ENCODE measurements at regions not wholly inside any gene's neighbourhood (a gene's known extent, or its start where the extent isn't known, plus 50 kb on each side); places are given as distances from the start of the nearest gene placed in this dataset.
"Not testable (repeated sequence)": the region's sequence is repeated elsewhere in the genome, so short reads cannot be mapped to it uniquely, and the experiment has no call there.

DNA sequence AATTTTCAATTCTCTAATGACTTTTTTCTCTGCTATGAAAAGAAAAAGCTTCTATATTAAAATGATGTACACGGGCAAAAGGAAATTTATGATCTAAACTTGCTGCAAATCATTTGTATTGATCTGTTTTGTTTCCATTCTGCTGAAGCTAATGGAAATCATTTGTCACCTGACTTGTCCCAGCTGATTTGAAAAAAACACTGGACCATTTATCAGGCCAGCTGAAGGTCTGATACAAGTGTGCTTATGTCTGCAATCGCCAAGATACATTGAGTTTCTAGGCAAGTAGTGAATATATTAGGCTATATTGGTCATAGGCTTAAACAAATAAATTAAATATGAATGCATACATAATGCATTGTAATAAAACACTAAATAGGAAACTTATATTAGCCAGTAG is 1309.7 kb downstream of the REEP3 start:
- DNase-seq (ENCODE audit: low read depth in 2 of 2) = no peak

DNA sequence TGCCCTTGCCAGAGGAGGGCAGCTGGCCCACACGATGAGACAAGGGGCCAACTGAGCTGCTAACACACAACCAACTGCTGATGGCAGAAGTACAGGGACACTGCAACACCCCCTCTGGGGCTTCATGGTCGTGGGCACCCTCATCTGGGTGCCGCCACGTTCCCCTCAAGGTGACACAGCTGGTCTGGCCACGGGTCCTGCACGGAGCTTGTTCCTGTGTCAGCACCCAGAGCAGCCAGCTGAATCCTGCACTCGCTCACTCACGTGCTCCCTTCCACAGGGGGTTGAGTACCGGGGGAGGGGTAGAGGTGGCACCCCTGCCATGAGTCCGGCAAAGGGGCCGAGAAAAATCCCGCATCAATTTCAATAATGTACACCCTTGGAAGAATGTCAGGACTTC is 1319.1 kb downstream of the REEP3 start:
- no peak for DNase-seq (ENCODE audit: low read depth in 2 of 2)

DNA sequence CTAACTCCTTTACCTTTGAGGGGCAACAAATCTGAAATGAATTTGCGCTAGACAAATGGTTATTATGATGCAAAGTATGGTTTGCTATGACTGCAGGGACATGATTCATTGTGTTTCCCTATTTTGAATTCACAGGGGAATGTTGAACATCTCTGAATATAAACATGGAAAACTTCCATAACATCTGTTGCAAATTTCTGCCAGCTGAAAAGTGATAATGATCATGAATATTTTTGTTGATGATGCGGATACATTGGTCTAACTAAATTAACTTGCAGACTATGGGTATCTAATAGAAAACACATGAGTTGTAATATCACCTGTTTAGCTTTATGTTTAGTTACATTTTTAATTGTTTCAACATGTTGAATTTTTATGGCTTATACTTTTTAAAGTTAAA is 1325.5 kb downstream of the REEP3 start:
- no peak for DNase-seq (ENCODE audit: low read depth in 2 of 2)

DNA sequence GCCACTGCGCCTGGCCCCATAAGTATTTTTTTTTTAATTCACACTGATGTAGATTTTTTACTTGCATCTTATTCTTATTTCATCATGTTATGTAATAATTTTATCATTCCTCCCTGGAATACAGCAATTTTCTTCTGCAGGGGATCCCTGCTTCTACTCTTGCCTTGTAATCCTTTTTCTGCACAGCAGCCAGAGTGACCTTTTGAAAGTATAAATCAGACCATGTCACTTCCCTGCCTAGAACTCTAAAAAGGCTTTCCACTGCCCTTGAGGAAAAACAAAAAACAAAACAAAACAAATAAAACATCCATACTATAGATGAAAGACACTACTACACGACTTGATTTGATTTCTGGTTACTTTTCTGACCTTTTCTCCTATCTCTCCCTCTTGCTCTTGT is 1334.7 kb downstream of the REEP3 start:
- no peak for DNase-seq (ENCODE audit: low read depth in 2 of 2)

DNA sequence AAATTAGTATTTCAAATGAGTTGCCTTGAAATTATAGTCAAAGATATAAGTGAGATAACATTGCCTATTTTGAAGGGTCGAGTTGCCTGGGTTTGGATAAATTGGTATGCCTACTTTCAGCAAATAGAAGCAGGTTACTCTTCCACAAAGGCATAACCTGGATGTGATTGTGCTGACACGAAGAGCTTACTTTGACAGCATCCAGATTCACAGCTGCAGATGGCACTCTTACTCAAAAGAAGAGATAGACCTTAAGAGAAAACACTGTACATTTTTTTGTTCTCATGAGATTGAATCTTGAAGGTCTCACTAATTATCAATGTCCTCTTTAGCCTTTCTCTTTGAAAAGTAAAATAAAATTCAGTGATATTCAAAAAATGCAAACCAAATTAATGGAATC is 1338.7 kb downstream of the REEP3 start:
- DNase-seq (ENCODE audit: low read depth in 2 of 2) = no peak

DNA sequence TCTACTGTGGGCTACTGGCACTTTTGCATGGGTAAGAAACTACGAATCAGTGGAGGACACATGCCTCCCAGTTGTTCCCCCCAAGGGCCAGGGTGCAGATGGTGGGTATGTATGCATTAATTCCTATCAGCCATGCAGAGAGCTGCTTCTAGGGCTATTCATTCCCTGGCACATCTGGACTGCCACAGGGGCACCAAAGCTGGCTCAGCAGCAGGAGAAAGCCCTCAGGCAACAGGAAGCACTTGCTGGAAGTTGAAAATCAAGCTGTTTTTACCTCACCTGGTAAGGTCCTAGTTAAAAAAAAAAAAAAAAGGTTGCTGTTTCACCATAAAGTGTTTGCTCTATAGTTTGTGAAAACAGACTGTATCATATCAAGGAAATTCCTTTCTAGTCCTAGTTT is 1342.6 kb downstream of the REEP3 start:
- DNase-seq (ENCODE audit: low read depth in 2 of 2) = no peak

DNA sequence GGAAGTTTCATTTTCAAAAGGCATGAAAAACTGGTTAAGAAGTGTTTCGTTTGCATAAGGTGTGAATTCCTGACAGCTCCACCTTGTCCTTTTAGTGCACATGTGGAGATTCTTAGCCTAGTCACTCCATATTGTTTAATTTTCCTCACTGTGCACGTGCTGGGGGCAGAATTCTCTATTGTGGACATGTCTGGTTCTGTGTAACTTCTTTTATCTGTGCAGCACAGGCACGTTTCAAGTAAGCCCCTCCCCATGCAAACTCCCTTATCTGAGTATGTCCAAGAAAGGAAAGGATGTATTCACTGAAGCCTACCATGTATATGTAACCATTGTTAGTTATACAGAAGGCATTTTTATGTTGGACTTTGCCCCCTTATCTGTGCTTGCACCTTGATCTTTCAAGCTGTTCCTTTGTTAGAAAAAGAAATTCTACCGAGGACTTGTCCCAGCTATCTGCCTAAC is 1346.3 kb downstream of the REEP3 start:
- DNase-seq (ENCODE audit: low read depth in 2 of 2) = no peak

DNA sequence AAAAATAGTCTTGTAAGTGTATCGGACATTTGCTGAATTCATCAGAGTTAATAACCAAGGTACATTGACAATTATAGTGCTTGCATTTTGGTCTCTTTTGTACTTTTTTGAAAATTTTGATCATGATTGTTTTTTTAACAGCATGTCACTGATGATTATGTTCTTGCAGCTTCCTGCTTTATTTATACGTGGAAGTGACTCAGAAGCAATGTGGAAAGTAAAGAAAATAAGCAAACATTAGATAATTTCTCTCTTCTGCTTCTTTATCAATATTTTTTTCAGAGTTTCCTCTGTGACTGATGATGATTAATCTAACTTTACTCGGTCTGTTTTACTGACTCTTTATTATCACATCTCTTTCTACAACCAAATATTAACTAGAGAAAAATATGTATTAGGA is 1351.9 kb downstream of the REEP3 start:
- no peak for DNase-seq (ENCODE audit: low read depth in 2 of 2)

DNA sequence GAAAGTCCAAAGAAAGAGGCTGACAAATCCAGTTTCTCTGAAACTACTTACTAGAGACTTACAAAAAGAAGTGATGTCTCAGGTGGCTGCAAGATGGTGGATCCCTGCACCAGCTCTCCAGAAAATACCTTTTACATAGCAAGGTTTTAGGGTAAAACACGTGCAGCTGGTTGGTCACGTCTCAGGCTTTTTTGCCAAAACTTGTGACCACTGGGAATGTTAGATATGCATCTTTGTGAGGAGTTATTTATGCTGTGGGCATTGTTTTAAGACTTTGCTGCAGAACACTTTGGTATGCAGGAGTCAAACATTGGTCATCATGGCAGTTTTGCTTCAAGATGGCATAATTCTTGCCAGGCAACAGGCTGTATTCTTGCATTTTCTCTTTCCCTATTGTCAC is 1352.8 kb downstream of the REEP3 start:
- DNase-seq (ENCODE audit: low read depth in 2 of 2) = no peak

DNA sequence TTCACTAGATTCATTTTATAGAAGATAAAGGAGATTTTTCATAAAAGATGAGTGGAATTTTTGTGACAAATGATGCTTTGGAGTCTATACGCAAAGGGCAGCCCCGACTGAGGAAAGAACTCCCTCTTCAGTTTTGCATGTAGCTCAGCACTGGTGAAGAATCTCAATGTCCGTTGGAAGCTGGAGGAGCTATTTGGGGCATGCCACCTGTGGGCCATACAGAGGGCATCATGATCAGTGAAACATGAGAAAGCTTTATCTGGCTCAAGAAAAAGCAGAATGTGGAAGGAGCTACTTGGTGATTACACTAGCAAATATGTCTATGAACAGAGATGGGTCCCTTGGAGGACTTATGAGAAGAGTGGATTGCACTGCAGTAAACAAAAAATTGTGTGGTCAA is 1359.3 kb downstream of the REEP3 start:
- no peak for DNase-seq (ENCODE audit: low read depth in 2 of 2)

DNA sequence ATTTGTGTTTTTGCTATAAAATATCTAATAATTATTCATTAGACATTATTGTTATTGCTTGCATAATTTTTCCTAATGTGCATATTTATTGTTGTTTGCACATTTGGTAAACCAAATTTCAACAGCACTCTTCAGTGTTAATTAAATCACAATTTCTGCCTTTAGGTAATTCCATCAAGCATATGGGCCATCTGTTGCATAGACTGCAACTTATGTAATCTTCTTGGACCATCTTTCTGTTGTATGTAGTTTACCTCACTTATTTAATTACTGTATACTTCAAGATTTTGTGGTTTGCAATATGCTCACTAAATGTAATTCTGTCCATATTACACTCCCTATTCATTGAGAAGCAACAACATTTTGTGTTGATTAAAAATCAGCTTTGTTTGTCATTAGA is 1360.1 kb downstream of the REEP3 start:
- DNase-seq (ENCODE audit: low read depth in 2 of 2) = no peak

DNA sequence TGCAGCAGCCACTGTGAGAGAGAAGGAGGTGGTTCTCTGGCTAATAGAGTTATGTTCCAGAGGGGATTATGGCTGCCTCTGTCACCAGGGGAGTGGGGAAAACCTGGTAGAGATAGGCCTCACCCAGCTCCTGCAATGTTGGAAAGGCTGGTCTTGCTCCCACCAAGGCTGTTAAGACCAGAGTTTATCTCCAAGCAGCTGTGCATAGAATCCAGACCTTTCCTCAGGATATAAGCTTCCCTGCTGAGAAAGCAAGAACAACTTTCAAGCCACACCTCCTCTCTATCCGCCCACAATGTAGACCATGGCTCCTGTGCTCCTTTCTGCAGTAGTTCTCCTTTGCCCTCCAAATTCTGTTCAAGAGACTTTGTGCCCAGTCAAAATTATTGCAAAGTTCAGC is 1375.4 kb downstream of the REEP3 start:
- no peak for DNase-seq (ENCODE audit: low read depth in 2 of 2)

DNA sequence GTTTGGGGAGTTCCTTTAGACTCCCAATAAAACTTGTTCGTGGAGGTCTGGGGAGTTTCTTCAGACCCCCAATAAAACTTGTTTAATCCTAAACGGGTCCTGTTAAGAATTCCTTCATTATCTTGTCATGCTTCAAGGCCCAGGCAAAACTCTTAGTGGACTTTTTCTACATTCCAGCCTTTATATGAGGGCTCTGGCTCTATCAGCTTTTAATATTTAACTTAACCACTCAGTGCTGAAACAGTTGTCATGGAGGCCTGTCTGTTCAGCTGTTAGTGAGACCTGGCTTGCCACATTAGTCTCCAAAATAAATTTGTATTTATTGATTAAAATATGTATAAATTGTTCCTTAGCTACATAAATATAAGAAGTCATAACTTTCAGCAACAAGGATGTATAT is 1385.1 kb downstream of the REEP3 start:
- not testable (repeated sequence) for DNase-seq (ENCODE audit: low read depth in 2 of 2)

DNA sequence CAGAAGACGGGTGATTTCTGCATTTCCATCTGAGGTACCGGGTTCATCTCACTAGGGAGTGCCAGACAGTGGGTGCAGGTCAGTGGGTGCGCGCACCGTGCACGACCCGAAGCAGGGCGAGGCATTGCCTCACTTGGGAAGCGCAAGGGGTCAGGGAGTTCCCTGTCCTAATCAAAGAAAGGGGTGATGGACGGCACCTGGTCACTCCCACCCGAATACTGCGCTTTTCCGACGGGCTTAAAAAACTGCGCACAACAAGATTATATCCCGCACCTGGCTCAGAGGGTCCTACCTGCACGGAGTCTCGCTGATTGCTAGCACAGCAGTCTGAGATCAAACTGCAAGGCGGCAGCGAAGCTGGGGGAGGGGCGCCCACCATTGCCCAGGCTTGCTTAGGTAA is 1403.1 kb downstream of the REEP3 start:
- DNase-seq (ENCODE audit: low read depth in 2 of 2) = not testable (repeated sequence)

DNA sequence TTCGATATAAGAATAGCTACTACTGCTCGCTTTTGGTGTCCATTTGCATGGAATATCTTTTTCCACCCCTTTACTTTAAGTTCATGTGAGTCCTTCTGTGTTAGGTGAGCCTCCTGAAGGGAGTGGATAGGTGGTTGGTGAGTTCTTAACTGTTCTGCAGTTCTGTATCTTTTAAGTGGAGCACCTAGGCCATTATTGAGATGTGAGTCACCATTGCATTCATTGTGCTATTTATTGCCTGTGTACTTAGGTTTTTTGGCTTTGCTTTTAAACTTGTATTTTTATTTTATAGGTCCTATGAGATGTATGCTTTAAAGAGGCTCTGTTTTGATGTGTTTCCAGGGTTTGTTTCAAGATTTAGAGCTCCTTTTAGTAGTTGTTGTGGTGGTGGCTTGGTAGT is 1430.8 kb downstream of the REEP3 start:
- DNase-seq (ENCODE audit: low read depth in 2 of 2) = no peak

DNA sequence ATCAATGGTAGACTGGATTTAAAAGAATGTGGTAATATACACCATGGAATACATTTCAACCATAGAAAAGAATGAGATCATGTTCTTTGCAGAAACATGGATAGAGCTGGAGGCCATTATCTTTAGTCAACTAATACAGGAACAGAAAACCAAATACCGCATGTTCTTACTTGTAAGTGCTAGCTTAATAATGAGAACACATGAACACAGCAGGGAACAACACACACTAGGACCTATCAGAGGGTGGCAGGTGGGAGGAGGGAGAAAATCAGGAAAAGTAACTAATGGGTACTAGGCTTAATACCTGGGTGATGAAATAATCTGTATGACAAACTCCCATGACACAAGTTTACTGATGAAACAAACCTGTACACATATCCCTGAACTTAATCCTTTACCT is 1435.2 kb downstream of the REEP3 start:
- no peak for DNase-seq (ENCODE audit: low read depth in 2 of 2)

DNA sequence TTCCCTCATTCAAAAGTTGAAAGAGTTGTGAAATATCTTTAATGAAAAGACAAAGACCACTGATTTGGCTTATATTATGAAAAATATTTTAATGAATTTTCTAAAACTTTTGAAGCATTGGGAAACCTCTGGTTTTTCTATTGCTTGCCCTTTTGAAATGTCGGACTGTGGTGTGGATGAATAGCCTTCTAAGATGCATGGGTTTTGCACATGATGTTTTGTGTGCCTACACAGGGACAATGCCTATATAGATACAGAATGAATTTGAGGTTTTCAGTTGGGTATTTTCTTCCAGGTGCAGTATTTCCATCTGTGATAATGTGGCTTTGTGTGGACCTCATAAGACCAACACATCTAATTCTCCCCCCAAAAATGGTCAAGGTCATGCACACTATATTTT is 1437.9 kb downstream of the REEP3 start:
- no peak for DNase-seq (ENCODE audit: low read depth in 2 of 2)

DNA sequence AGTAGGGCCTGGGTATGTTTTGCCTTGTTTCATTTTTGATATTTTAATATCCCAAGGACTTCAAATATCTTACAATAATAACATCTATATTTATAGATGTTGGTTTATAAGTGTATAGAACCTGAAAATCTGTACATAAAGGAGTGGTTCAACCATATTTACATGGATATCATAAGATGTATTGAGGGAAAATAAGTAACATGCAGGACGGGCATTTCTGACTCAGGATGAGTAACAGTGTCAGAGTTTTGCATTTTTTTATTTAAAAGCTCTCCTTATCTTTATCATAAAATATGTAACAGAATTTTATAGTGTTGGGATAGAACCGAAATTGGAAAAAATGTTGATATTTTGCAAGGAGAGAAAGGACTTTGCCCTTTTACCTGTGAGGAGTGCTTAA is 1438.7 kb downstream of the REEP3 start:
- no peak for DNase-seq (ENCODE audit: low read depth in 2 of 2)

DNA sequence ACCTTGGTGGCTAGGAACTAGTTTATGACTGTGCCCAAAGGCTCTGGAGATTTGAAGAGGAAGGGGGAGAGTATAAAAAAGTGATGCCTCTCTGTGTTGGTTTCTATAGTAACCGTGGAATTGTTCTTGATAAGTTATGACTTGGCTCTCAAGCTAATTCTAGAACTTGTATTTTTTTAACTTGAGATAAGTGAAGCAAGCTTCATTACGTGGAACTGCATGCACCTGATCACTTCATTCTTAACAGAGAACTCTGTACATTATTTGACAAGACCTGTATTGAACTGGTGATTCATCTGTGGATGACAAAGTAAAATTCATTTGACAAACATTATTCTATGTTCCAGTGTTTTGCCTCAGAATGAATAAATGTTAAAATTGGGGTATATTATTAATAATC is 1452.2 kb downstream of the REEP3 start:
- no peak for DNase-seq (ENCODE audit: low read depth in 2 of 2)

DNA sequence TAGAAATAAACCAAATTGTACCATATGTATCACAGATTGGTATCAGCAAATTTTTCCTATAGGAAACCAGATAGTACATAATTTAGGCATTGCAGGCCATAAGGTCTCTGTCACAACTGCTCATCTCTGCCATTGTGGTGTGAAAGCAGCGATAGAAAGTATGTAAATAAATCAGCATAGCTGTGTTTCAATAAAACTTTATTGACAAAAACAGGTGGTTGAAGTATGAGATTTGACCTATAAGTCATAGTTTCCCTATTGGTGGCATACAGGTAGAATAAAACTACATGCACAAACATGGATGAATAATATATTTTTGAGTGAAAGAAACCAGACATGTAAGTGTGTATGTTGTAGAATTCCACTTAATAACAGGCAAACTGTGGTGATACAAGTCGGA is 1454.9 kb downstream of the REEP3 start:
- DNase-seq (ENCODE audit: low read depth in 2 of 2) = no peak

DNA sequence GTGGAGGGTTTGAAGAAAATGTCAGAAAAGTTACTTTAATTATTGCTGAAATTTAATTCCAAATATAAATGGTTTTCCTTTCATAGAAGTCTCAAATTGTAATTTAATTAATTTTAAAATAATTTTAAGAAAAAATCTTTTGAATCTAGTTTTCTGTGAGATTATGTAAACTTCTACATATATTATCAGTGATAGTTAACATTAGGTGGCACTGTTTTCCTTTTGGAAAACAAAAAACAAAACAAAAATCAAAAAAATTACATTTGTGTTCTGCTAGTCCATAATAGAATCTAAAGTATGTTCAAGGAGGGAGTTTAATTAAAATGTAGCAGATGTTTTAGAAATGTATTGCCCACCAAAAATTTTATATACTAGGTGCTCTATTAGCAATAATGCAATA is 1456.7 kb downstream of the REEP3 start:
- no peak for DNase-seq (ENCODE audit: low read depth in 2 of 2)

DNA sequence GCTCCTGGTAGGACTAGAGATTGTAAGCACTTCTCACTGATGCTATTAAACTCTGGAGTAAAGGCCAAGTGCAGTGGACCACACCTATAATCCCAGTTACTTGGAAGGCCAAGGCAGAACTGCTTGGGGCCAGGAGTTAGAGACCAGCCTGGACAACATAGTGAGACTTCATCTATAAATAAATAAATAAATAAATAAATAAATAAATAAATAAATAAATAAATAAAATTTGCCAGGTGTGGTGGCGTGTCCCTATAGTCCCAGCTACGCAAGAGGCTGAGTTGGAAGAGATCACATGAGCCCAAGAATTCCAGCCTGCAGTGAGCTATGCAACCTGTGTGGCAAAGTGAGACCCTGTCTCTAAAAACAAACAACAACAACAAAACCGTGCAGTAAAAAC is 1475.7 kb downstream of the REEP3 start:
- no peak for DNase-seq (ENCODE audit: low read depth in 2 of 2)

DNA sequence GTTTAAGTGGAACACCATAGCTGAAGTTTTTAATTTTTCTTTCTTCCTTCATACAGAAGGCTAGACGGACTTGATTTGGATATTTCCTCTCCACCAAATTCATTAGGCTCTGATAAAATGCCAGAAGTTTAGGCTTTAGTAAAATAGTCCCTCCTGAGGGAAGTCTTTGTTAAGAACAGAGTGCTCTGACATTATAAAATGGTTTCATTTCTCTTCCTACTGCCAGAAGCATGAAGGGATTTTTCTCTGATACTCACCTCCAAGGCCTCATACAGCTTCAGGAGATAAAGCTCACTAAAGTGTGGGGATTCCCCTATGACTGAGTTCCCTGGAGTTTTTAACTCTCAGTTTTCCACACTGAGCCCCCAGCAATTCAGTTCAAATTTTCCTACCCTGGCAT is 1489.6 kb downstream of the REEP3 start:
- no peak for DNase-seq (ENCODE audit: low read depth in 2 of 2)

DNA sequence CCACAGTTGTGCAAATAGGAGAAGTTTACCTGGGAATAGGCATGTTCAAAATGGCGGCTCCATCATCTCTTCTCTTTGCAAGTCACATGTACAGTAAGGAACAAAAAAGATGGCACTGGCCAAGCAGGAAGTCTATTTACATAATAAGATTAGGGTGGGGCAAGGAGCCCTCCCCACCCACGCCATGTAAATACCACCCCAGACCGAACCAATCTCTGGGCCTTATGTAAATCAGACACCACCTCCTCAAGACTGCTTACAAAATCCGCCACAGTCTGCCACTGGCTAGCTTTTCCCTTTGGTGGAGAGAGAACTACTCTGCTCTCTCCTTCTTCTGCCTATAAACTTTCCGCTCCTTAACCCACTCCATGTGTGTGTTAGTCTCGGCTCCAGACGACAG is 1496.3 kb downstream of the REEP3 start:
- no peak for DNase-seq (ENCODE audit: low read depth in 2 of 2)

DNA sequence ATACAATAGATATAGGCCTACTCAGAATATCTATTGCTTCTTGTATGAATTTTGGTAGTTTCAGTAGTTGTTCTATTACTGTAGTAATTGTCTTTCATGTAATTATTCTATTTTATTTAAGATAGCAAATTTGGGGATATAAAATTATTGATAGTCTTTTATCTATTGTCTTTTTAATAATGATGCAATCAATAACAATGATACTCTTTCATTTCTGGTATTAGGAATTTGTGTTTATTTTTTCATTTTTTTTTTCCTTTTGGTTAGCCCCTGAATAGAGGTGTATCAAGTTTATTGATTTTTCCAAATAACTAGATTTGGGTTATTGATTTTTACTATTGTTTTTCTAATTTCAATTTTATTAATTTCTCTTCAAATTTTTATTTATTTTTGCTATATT is 1503.7 kb downstream of the REEP3 start:
- no peak for DNase-seq (ENCODE audit: low read depth in 2 of 2)

All from stimulated activated CD8-positive, alpha-beta memory T cell treated with anti-CD3 and anti-CD28 coated beads, Interleukin-7, amount 100 ng/mL, for 4 hours (primary cell).